ENCODE measurements at regions not wholly inside any gene's neighbourhood (a gene's known extent, or its start where the extent isn't known, plus 50 kb on each side); places are given as distances from the start of the nearest gene placed in this dataset.

DNA sequence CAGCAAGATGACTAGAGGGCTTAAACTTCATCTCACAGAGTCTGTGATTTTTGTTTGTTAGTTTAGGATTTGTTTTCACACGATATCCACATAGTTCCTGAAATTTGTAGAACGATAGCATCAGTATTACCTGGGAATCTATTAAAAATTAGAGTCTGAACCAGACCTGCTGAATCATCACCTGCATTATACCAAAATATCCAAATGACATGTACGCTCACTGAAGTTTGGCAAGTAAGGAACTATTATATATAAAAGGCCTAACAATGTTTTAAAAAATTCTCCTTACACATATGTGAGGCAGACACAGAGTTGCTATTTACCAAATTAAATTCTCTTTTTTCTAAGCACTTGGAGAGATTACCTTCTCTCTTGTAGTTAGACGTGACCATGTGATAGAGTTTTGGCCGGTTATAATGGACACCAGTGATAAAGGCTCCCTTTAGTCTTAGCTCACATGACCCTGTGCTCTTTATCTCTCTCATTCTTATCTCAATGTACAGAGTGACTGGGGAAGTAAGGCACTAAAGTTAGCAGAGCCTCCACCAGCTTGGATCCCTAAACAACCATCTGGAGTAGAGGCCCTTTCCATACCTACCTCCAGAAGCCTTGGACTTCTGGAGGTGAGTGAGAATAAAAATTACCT lies 363.1 kb downstream of the DSC3 start:
- TF ChIP-seq, protein P1, sequence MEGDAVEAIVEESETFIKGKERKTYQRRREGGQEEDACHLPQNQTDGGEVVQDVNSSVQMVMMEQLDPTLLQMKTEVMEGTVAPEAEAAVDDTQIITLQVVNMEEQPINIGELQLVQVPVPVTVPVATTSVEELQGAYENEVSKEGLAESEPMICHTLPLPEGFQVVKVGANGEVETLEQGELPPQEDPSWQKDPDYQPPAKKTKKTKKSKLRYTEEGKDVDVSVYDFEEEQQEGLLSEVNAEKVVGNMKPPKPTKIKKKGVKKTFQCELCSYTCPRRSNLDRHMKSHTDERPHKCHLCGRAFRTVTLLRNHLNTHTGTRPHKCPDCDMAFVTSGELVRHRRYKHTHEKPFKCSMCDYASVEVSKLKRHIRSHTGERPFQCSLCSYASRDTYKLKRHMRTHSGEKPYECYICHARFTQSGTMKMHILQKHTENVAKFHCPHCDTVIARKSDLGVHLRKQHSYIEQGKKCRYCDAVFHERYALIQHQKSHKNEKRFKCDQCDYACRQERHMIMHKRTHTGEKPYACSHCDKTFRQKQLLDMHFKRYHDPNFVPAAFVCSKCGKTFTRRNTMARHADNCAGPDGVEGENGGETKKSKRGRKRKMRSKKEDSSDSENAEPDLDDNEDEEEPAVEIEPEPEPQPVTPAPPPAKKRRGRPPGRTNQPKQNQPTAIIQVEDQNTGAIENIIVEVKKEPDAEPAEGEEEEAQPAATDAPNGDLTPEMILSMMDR (conservative IDR thresholded peaks at IDR 0.05 in 1 of 2, IDR thresholded peaks at IDR 0.05 in 1 of 2; ENCODE audit: low read depth in 1 of 2, low read length in 2 of 2): no peak
- no peak for TF ChIP-seq EZH2 (IDR thresholded peaks at IDR 0.05; ENCODE audit: low read length, missing control alignments)

Measured in fibroblast of lung (primary cell).